HG02623 (cell line): ENCODE measurements at regions not wholly inside any gene's neighbourhood (a gene's known extent, or its start where the extent isn't known, plus 50 kb on each side); places are given as distances from the start of the nearest gene placed in this dataset.

Source experiments
- ATAC-seq: cut with Tn5 transposase; IDR thresholded peaks from one replicate; pipeline ENCODE4 v1.9.1; 2021; ENCODE audit warnings: moderate library complexity; ENCODE audit not compliant: unreplicated experiment

GRCh38 chr5:175246889-175247520 lies 197.0 kb downstream of the DRD1 start:
- ATAC-seq, result no peak

GRCh38 chr5:175246242-175246888 lies 197.6 kb downstream of the DRD1 start:
- no peak for ATAC-seq

- no peak for ATAC-seq
These were observed 200.5 kb downstream of the DRD1 start for GRCh38 chr5:175243441-175243840.

- ATAC-seq, result no peak
These were observed 201.8 kb downstream of the DRD1 start for GRCh38 chr5:175242207-175242606.

GRCh38 chr5:175238326-175238725 lies 205.7 kb downstream of the DRD1 start:
- ATAC-seq, result no peak

GRCh38 chr5:175236176-175236575 lies 207.8 kb downstream of the DRD1 start:
- no peak for ATAC-seq

GRCh38 chr5:175235251-175235960 lies 208.6 kb downstream of the DRD1 start:
- no peak for ATAC-seq

- no peak for ATAC-seq
These were observed 213.7 kb downstream of the DRD1 start for GRCh38 chr5:175230299-175230698.

- ATAC-seq, result no peak
These were observed 217.5 kb downstream of the DRD1 start for GRCh38 chr5:175226506-175226905.

GRCh38 chr5:175223291-175223690 lies 220.7 kb downstream of the DRD1 start:
- no peak for ATAC-seq

GRCh38 chr5:175222621-175223020 lies 221.4 kb downstream of the DRD1 start:
- ATAC-seq, result no peak

- ATAC-seq, result no peak
These were observed 223.4 kb downstream of the DRD1 start for GRCh38 chr5:175220549-175220948.

GRCh38 chr5:175219366-175219765 lies 224.6 kb downstream of the DRD1 start:
- ATAC-seq, result no peak

GRCh38 chr5:175216991-175217390 lies 227.0 kb downstream of the DRD1 start:
- ATAC-seq, result no peak

- no peak for ATAC-seq
These were observed 228.1 kb downstream of the DRD1 start for GRCh38 chr5:175215906-175216305.

GRCh38 chr5:175214152-175214551 lies 229.8 kb downstream of the DRD1 start:
- ATAC-seq, result no peak

- ATAC-seq, result no peak
These were observed 231.8 kb downstream of the DRD1 start for GRCh38 chr5:175211956-175212756.

- no peak for ATAC-seq
These were observed 236.5 kb downstream of the DRD1 start for GRCh38 chr5:175207321-175208040.

- no peak for ATAC-seq
These were observed 237.3 kb downstream of the DRD1 start for GRCh38 chr5:175206669-175207068.

- no peak for ATAC-seq
These were observed 241.4 kb downstream of the DRD1 start for GRCh38 chr5:175202463-175203068.
